22Rv1 (cell line): ENCODE measurements at regions not wholly inside any gene's neighbourhood (a gene's known extent, or its start where the extent isn't known, plus 50 kb on each side); places are given as distances from the start of the nearest gene placed in this dataset.

ENCODE experiments used
- CTCF ChIP-seq: fragments of 450-650 bp; IDR thresholded peaks from 2 replicates; pipeline ENCODE4 v1.5.1; 2017; ENCODE audit warnings: mild to moderate bottlenecking
- ZFX ChIP-seq: fragments of 450-650 bp; IDR thresholded peaks from 2 replicates; pipeline ENCODE4 v1.6.1; 2017; ENCODE audit warnings: antibody characterized with exemption, borderline replicate concordance

- TF ChIP-seq CTCF: no peak
- no peak for TF ChIP-seq ZFX
Measured at GRCh38 chr17:14922411-14922810, 342.7 kb downstream of the PMP22 start.
